IMR-90 (cell line): ENCODE measurements at regions not wholly inside any gene's neighbourhood (a gene's known extent, or its start where the extent isn't known, plus 50 kb on each side); places are given as distances from the start of the nearest gene placed in this dataset.

Experiments used
- ATAC-seq: fragments of 200-7000 bp; cut with Tn5 transposase; 2 replicates; pipeline ENCODE4 v1.9.1; 2020; ENCODE audit warnings: low read depth, mild to moderate bottlenecking, moderate library complexity
- BruUV-seq: library from RNA; stranded (reverse); fragments of 400-500 nt; replicated peaks from 2 replicates; lab custom pipeline; 2021; lab: Mats Ljungman, UMichigan
- CTCF ChIA-PET: fragments of 300-600 bp; formaldehyde crosslinking; extraction: SDS; loops from one replicate; lab custom pipeline; 2021; ENCODE audit warnings: antibody characterized with exemption; lab: Yijun Ruan, JAX
- POLR2A ChIA-PET: fragments of 300-600 bp; sonication (Branson Sonifier 250); formaldehyde crosslinking; loops from one replicate; lab custom pipeline; 2022; ENCODE audit warnings: antibody characterized with exemption; ENCODE audit not compliant: unreplicated experiment; lab: Charles Lee
- DNase-seq: peaks from one replicate; pipeline ENCODE4 v3.0.0; 2013
- H2AFZ ChIP-seq: replicated peaks from 2 replicates; pipeline ENCODE3; 2013; ENCODE audit warnings: low read length, mild to moderate bottlenecking; ENCODE audit not compliant: poor library complexity
- H2AK5ac ChIP-seq: 2 replicates; pipeline ENCODE4 v1.6.1; 2013; ENCODE audit warnings: low read depth, low read length, inconsistent platforms
- H2AK9ac ChIP-seq: replicated peaks from 2 replicates; pipeline ENCODE3; 2013; ENCODE audit warnings: mild to moderate bottlenecking, low read depth, low read length, moderate library complexity; ENCODE audit not compliant: poor library complexity
- H2BK120ac ChIP-seq: 2 replicates; pipeline ENCODE4 v1.6.1; 2013; ENCODE audit warnings: low read depth, low read length, inconsistent platforms
- H2BK15ac ChIP-seq: 3 replicates; pipeline ENCODE4 v1.6.1; 2013; ENCODE audit warnings: low read depth, low read length, inconsistent platforms
- H2BK20ac ChIP-seq: 2 replicates; pipeline ENCODE4 v1.6.1; 2013; ENCODE audit warnings: low read depth, mild to moderate bottlenecking, inconsistent platforms, low read length, moderate library complexity
- H2BK5ac ChIP-seq: 2 replicates; pipeline ENCODE4 v1.6.1; 2013; ENCODE audit warnings: mild to moderate bottlenecking, low read depth, low read length, inconsistent platforms; ENCODE audit not compliant: poor library complexity, severe bottlenecking
- H3K14ac ChIP-seq: replicated peaks from 2 replicates; pipeline ENCODE4 v1.6.1; 2013; ENCODE audit warnings: low read depth, low read length, inconsistent platforms
- H3K18ac ChIP-seq: 2 replicates; pipeline ENCODE4 v1.6.1; 2013; ENCODE audit warnings: low read depth, low read length, control low read depth
- H3K23ac ChIP-seq: 2 replicates; pipeline ENCODE4 v1.6.1; 2013; ENCODE audit warnings: low read depth, low read length, inconsistent platforms
- H3K27ac ChIP-seq: 2 replicates; pipeline ENCODE4 v1.5.1; 2013; ENCODE audit warnings: mild to moderate bottlenecking, control low read depth, low read length; ENCODE audit not compliant: insufficient read depth
- H3K27me3 ChIP-seq: 2 replicates; pipeline ENCODE4 v1.6.1; 2013; ENCODE audit warnings: low read length; ENCODE audit not compliant: control insufficient read depth, insufficient read depth
- H3K36me3 ChIP-seq: 2 replicates; pipeline ENCODE4 v1.6.1; 2013; ENCODE audit warnings: low read length, mixed read lengths; ENCODE audit not compliant: control insufficient read depth, insufficient read depth
- H3K4ac ChIP-seq: 2 replicates; pipeline ENCODE4 v1.6.1; 2013; ENCODE audit warnings: low read depth, low read length, inconsistent platforms
- H3K4me1 ChIP-seq: 2 replicates; pipeline ENCODE4 v1.6.1; 2013; ENCODE audit warnings: low read length, mixed read lengths; ENCODE audit not compliant: control insufficient read depth, insufficient read depth
- H3K4me2 ChIP-seq: 2 replicates; pipeline ENCODE4 v1.6.1; 2013; ENCODE audit warnings: low read depth, mild to moderate bottlenecking, control low read depth, low read length, moderate library complexity
- H3K4me3 ChIP-seq: 2 replicates; pipeline ENCODE4 v1.5.1; 2013; ENCODE audit warnings: low read depth, mild to moderate bottlenecking, control low read depth, low read length, moderate library complexity; ENCODE audit not compliant: insufficient read depth
- H3K56ac ChIP-seq: 2 replicates; pipeline ENCODE4 v1.6.1; 2013; ENCODE audit warnings: low read length, inconsistent platforms; ENCODE audit not compliant: insufficient read depth; ENCODE audit errors: extremely low read depth
- H3K79me1 ChIP-seq, 2 experiments: 2 replicates each; pipeline ENCODE4 v1.6.1; 2013; ENCODE audit warnings: low read length in 2 of 2, inconsistent platforms in 1 of 2, low read depth in 1 of 2
- H3K9ac ChIP-seq: 2 replicates; pipeline ENCODE4 v1.6.1; 2013; ENCODE audit warnings: low read depth, low read length, control low read depth
- H3K9me1 ChIP-seq: 2 replicates; pipeline ENCODE4 v1.6.1; 2013; ENCODE audit warnings: low read length, inconsistent platforms; ENCODE audit not compliant: insufficient read depth
- H3K9me3 ChIP-seq: 2 replicates; pipeline ENCODE4 v1.6.1; 2013; ENCODE audit warnings: low read length; ENCODE audit not compliant: control insufficient read depth, insufficient read depth
- H4K20me1 ChIP-seq: 2 replicates; pipeline ENCODE4 v1.6.1; 2013; ENCODE audit warnings: low read length, inconsistent platforms; ENCODE audit not compliant: insufficient read depth
- H4K5ac ChIP-seq: 2 replicates; pipeline ENCODE4 v1.6.1; 2013; ENCODE audit warnings: mild to moderate bottlenecking, low read depth, low read length, control low read depth
- H4K8ac ChIP-seq, 2 experiments: 2 replicates each; pipeline ENCODE4 v1.6.1; 2013; ENCODE audit warnings: low read depth in 2 of 2, low read length in 2 of 2, control low read depth in 1 of 2, inconsistent platforms in 1 of 2
- H4K91ac ChIP-seq: 2 replicates; pipeline ENCODE4 v1.6.1; 2013; ENCODE audit warnings: low read depth, low read length, inconsistent platforms; ENCODE audit not compliant: insufficient read depth
- BHLHE40 ChIP-seq: fragments of 150-350 bp; IDR thresholded peaks from 2 replicates; pipeline ENCODE4 v1.6.1; 2016; ENCODE audit warnings: mild to moderate bottlenecking, low read depth, low read length
- CEBPB ChIP-seq: IDR thresholded peaks from 2 replicates; pipeline ENCODE4 v1.6.1; 2012; ENCODE audit warnings: low read depth, low read length, improper control_type of control experiment
- CHD1 ChIP-seq: IDR thresholded peaks from 2 replicates; pipeline ENCODE4 v1.6.1; 2012; ENCODE audit warnings: low read depth, low read length, improper control_type of control experiment
- CTCF ChIP-seq: conservative IDR thresholded peaks from 2 replicates; pipeline ENCODE4 v1.5.1; 2012; ENCODE audit warnings: mild to moderate bottlenecking, low read depth, low read length, improper control_type of control experiment
- ELK1 ChIP-seq: fragments of 150-350 bp; IDR thresholded peaks from 2 replicates; pipeline ENCODE4 v1.6.1; 2016; ENCODE audit warnings: low read depth, mild to moderate bottlenecking, low read length, moderate library complexity, borderline replicate concordance
- FOS ChIP-seq: fragments of 150-350 bp; IDR thresholded peaks from 2 replicates; pipeline ENCODE4 v1.6.1; 2016; ENCODE audit warnings: low read depth, low read length
- MAFK ChIP-seq: IDR thresholded peaks from 2 replicates; pipeline ENCODE4 v1.6.1; 2012; ENCODE audit warnings: low read depth, low read length, improper control_type of control experiment
- MAZ ChIP-seq: IDR thresholded peaks from 2 replicates; pipeline ENCODE4 v1.6.1; 2012; ENCODE audit warnings: low read depth, mild to moderate bottlenecking, low read length, improper control_type of control experiment, moderate library complexity, borderline replicate concordance
- MXI1 ChIP-seq: IDR thresholded peaks from 2 replicates; pipeline ENCODE4 v1.6.1; 2012; ENCODE audit warnings: low read depth, mild to moderate bottlenecking, low read length, moderate library complexity, borderline replicate concordance
- NFE2L2 ChIP-seq: fragments of 150-350 bp; IDR thresholded peaks from 2 replicates; pipeline ENCODE4 v1.6.1; 2016; ENCODE audit warnings: low read depth, mild to moderate bottlenecking, low read length
- POLR2A ChIP-seq: IDR thresholded peaks from 2 replicates; pipeline ENCODE4 v1.6.1; 2012; ENCODE audit warnings: mild to moderate bottlenecking, low read depth, low read length
- RAD21 ChIP-seq: IDR thresholded peaks from 2 replicates; pipeline ENCODE4 v1.6.1; 2012; ENCODE audit warnings: low read length, improper control_type of control experiment
- RCOR1 ChIP-seq: IDR thresholded peaks from 2 replicates; pipeline ENCODE4 v1.6.1; 2012; ENCODE audit warnings: mild to moderate bottlenecking, low read length, improper control_type of control experiment; ENCODE audit not compliant: insufficient replicate concordance
- RFX5 ChIP-seq: IDR thresholded peaks from 2 replicates; pipeline ENCODE4 v1.8.0; 2012; ENCODE audit warnings: low read depth, mild to moderate bottlenecking, low read length, moderate library complexity
- SMC3 ChIP-seq: fragments of 150-350 bp; IDR thresholded peaks from 2 replicates; pipeline ENCODE4 v1.6.1; 2016; ENCODE audit warnings: low read depth, mild to moderate bottlenecking, antibody characterized with exemption, low read length, moderate library complexity
- USF2 ChIP-seq: fragments of 150-350 bp; IDR thresholded peaks from 2 replicates; pipeline ENCODE4 v1.6.1; 2017; ENCODE audit warnings: mild to moderate bottlenecking, antibody characterized with exemption, low read length, low read depth
- WGBS, 2 experiments: methylation state at CpG; one replicate each; pipeline versions ENCODE4 v1.1.5 to v1.1.7; 2013; ENCODE audit warnings: missing lambda C conversion rate in 2 of 2; ENCODE audit not compliant: insufficient read length in 1 of 2; ENCODE audit errors: extremely low coverage in 2 of 2; 5-methylcytosine and 5-hydroxymethylcytosine counted together
- dilution Hi-C: fragments of 300-500 bp; cut with HindIII; formaldehyde crosslinking; loops from one replicate; pipeline ENCODE4 v1.14.3; 2018; ENCODE audit warnings: low sequenced_read_pairs; ENCODE audit not compliant: unreplicated experiment
- in situ Hi-C: fragments of 300-500 bp; cut with MboI; formaldehyde crosslinking; loops from 3 replicates; pipeline ENCODE4 v1.14.3; 2019; ENCODE audit warnings: low sequenced_read_pairs, inconsistent platforms, mixed read lengths
- intact Hi-C: fragments of 100-400 bp; cut with micrococcal nuclease; formaldehyde crosslinking; loops from 2 replicates; pipeline ENCODE4 v1.10.0; 2022

GRCh38 chr3:117287602-117288001 lies 578.0 kb downstream of the TUSC7 start:
- Histone ChIP-seq H3K4me2 (no peak overlapping the region), H3K9me1 (no peaks in the 10 kb centered on the region), H4K5ac (no peak overlapping the region), H3K27me3 (no peaks in the 10 kb centered on the region), H3K4ac (no peak overlapping the region), H4K8ac (no peak overlapping the region), H2AK5ac (no peak overlapping the region), H2BK15ac (no peak overlapping the region), H3K9me3 (no peaks in the 10 kb centered on the region), H3K36me3 (no peaks in the 10 kb centered on the region), H2BK120ac (no peak overlapping the region), H3K9ac (no peak overlapping the region), H3K79me1 (no peaks in the 10 kb centered on the region), H3K18ac (no peak overlapping the region), H2BK20ac (no peak overlapping the region), H3K4me1 (no peaks in the 10 kb centered on the region), H3K4me3 (no peak overlapping the region), H3K23ac (no peak overlapping the region), H3K27ac (no peak overlapping the region), H4K91ac (no peak overlapping the region), H2AFZ (no peak overlapping the region), H3K56ac (no peak overlapping the region), H4K20me1 (no peaks in the 10 kb centered on the region), H2AK9ac (no peak overlapping the region), H3K14ac (no peak overlapping the region), H2BK5ac (no peak overlapping the region)
- BruUV-seq, result no TSS peak
- ChIA-PET CTCF (no interaction called here), POLR2A (no interaction called here)
- WGBS, 2 experiments, result no CpG with 5 or more reads among the region's 4 CpGs
- dilution Hi-C loops (no loop called here), intact Hi-C loops (no loop called here), in situ Hi-C loops (no loop called here)
- ATAC-seq, result no peak
- TF ChIP-seq POLR2A, result no peak
- no peak for TF ChIP-seq ELK1
- no peak for TF ChIP-seq NFE2L2
- no peak for TF ChIP-seq SMC3
- TF ChIP-seq MXI1, result no peak
- no peak for TF ChIP-seq USF2
- no peak for TF ChIP-seq RFX5
- no peak for TF ChIP-seq BHLHE40
- TF ChIP-seq MAFK, result no peak
- no peak for TF ChIP-seq CTCF
- no peak for TF ChIP-seq RAD21
- no peak for TF ChIP-seq MAZ
- no peak for TF ChIP-seq RCOR1
- no peak for TF ChIP-seq CEBPB
- TF ChIP-seq FOS, result no peak
- TF ChIP-seq CHD1, result no peak
- no peak for DNase-seq
